Glutamatergic neuron (in vitro differentiated cells): ENCODE measurements at regions not wholly inside any gene's neighbourhood (a gene's known extent, or its start where the extent isn't known, plus 50 kb on each side); places are given as distances from the start of the nearest gene placed in this dataset.
"Not testable (repeated sequence)": the region's sequence is repeated elsewhere in the genome, so short reads cannot be mapped to it uniquely, and the experiment has no call there.

Source experiments
- DNase-seq: peaks from one replicate; pipeline ENCODE4 v3.0.0; 2022
- H3K27ac Mint-ChIP-seq: one replicate; pipeline ENCODE4 v1.8.0; 2020; ENCODE audit warnings: mild to moderate bottlenecking, mixed read lengths, inconsistent platforms; ENCODE audit not compliant: unreplicated experiment
- H3K27me3 Mint-ChIP-seq: one replicate; pipeline ENCODE4 v1.8.0; 2020; ENCODE audit warnings: mild to moderate bottlenecking, moderate library complexity, mixed read lengths, inconsistent platforms; ENCODE audit not compliant: unreplicated experiment
- H3K36me3 Mint-ChIP-seq: one replicate; pipeline ENCODE4 v1.8.0; 2020; ENCODE audit warnings: mild to moderate bottlenecking, mixed read lengths, inconsistent platforms; ENCODE audit not compliant: unreplicated experiment
- H3K4me1 Mint-ChIP-seq: one replicate; pipeline ENCODE4 v1.8.0; 2020; ENCODE audit warnings: mild to moderate bottlenecking, low read depth, mixed read lengths, inconsistent platforms; ENCODE audit not compliant: unreplicated experiment
- H3K4me3 Mint-ChIP-seq: one replicate; pipeline ENCODE4 v1.8.0; 2020; ENCODE audit warnings: mild to moderate bottlenecking, mixed read lengths, inconsistent platforms; ENCODE audit not compliant: unreplicated experiment
- H3K9me3 Mint-ChIP-seq: one replicate; pipeline ENCODE4 v1.8.0; 2020; ENCODE audit warnings: mild to moderate bottlenecking, moderate library complexity, mixed read lengths, inconsistent platforms; ENCODE audit not compliant: unreplicated experiment
- TF ChIP-seq, protein P1 (sequence below): fragments of 200-600 bp; sonication (generic); IDR thresholded peaks from one replicate; pipeline ENCODE4 v1.5.0; 2021; ENCODE audit not compliant: partially characterized antibody, unreplicated experiment

DNA sequence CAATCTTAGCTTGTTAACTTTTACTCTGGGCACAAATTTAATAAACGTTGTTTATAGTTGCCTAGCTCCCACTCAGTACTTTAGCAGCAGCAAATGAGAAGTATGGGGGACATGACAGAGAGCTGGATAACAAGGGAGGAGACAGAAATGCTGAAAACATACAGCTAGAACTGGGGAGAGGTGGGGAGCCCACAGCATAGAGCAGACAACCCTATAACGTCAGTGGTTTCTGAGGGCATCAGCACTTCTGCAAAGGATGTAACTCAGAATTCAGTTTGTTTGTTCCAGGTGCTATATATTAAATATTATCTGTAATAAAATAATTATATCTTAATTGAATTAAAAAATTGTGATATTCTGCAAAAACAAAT lies 1098.7 kb upstream of the FANCL start:
- TF ChIP-seq, protein P1, sequence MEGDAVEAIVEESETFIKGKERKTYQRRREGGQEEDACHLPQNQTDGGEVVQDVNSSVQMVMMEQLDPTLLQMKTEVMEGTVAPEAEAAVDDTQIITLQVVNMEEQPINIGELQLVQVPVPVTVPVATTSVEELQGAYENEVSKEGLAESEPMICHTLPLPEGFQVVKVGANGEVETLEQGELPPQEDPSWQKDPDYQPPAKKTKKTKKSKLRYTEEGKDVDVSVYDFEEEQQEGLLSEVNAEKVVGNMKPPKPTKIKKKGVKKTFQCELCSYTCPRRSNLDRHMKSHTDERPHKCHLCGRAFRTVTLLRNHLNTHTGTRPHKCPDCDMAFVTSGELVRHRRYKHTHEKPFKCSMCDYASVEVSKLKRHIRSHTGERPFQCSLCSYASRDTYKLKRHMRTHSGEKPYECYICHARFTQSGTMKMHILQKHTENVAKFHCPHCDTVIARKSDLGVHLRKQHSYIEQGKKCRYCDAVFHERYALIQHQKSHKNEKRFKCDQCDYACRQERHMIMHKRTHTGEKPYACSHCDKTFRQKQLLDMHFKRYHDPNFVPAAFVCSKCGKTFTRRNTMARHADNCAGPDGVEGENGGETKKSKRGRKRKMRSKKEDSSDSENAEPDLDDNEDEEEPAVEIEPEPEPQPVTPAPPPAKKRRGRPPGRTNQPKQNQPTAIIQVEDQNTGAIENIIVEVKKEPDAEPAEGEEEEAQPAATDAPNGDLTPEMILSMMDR, result no peak
- Mint-ChIP-seq H3K27ac (no peak overlapping the region), H3K4me1 (peaks cover 4% of the 10 kb centered on the region), H3K27me3 (no peaks in the 10 kb centered on the region), H3K36me3 (no peaks in the 10 kb centered on the region), H3K4me3 (no peak overlapping the region), H3K9me3 (no peaks in the 10 kb centered on the region)
- DNase-seq, result no peak

DNA sequence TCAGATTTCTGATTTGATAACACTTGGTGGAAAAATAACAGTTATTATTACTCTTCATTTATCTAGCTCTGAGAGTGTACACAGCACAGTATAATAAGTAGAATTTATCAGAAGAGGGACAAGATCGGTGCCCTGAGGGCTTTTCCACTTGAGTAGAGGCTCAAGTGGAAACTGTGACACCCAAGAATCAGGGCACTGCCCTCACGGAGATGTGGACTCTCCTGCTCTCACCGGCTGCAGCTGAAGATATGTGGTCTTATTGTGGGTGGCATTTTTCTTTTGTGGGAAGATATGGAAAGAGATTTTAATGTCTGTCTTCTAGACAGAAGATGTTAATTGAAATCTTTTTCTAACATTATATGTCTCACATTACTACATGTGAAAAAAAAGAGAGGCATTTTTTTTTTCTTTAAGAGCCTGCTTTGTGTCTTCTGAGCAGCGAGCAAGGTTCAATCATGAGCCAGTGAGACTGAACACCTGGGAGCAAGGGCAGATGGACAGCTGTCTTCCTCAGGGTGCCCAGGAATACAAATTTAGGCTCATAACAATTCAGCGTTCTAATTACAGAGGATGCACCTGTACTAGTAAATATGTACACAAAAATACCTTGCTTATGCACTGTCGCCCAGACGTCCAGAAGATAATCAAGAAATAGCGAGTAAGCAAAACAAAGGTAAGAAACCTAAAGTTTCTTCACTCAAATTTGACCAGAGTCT lies 1098.2 kb upstream of the FANCL start:
- TF ChIP-seq, protein P1, result no peak
- Mint-ChIP-seq H3K4me3 (no peak overlapping the region), H3K27ac (no peak overlapping the region), H3K36me3 (no peaks in the 10 kb centered on the region), H3K9me3 (no peaks in the 10 kb centered on the region), H3K27me3 (no peaks in the 10 kb centered on the region), H3K4me1 (peaks cover 4% of the 10 kb centered on the region)
- no peak for DNase-seq

DNA sequence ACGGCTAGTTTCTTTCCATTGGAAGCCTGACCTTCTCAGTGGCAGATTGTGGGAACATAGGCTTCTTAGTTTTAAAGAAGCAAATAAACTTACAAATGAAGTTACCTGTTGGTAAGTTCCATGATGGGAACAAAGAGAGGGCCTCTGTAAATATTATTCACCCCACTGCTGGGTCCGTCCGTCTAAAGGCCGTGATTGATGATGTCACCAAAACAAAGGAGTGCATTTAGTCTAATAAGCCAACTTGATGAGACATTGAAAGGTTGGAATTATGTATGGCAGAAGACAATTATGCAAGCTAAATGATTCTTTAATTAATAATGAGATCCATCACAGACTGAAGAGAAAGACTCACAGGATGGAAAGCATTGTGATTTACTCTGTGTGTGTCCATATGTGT lies 1091.9 kb upstream of the FANCL start:
- Mint-ChIP-seq H3K4me3 (no peak overlapping the region), H3K4me1 (no peaks in the 10 kb centered on the region), H3K27me3 (no peaks in the 10 kb centered on the region), H3K27ac (no peak overlapping the region), H3K9me3 (no peaks in the 10 kb centered on the region), H3K36me3 (no peaks in the 10 kb centered on the region)
- TF ChIP-seq, protein P1, result no peak
- DNase-seq, result no peak

DNA sequence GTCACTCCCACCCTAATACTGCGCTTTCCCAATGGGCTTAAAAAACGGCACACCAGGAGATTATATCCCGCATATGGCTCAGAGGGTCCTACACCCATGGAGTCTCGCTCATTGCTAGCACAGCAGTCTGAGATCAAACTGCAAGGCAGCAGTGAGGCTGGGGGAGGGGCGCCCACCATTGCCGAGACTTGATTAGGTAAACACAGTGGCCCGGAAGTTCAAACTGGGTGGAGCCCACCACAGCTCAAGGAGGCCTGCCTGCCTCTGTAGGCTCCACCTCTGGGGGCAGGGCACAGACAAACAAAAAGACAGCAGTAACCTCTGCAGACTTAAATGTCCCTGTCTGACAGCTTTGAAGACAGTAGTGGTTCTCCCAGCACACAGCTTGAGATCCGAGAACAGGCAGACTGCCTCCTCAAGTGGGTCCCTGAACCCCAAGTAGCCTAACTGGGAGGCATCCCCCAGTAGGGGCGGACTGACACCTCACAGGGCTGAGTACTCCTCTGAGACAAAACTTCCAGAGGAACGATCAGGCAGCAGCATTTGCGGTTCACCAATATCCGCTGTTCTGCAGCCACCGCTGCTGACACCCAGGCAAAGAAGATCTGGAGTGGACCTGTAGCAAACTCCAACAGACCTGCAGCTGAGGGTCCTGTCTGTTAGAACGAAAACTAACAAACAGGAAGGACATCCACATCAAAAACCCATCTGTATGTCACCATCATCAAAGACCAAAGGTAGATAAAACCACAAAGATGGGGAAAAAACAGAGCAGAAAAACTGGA lies 1085.6 kb upstream of the FANCL start:
- not testable (repeated sequence) for DNase-seq, H3K36me3 Mint-ChIP-seq, H3K4me3 Mint-ChIP-seq, H3K27ac Mint-ChIP-seq, H3K27me3 Mint-ChIP-seq, H3K4me1 Mint-ChIP-seq, H3K9me3 Mint-ChIP-seq

DNA sequence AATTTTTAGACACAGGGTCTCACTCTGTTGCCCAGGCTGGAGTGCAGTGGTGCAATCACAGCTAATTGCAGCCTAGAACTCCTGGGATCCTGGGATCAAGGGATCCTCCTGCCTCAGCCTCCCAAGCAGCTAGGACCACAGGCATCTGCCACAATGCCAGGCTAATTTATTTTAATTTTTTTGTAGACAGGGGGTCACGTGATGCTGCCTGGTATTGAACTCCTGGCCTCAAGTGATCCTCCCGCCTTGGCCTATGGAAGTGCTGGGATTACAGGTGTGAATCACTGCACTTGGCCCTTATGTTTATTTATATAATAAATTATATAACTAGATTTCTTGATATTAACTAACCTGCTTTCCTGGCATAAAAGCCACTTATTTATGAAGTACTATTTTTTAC lies 1081.7 kb upstream of the FANCL start:
- Mint-ChIP-seq H3K36me3 (no peaks in the 10 kb centered on the region), H3K4me1 (no peaks in the 10 kb centered on the region), H3K27me3 (no peaks in the 10 kb centered on the region), H3K9me3 (no peaks in the 10 kb centered on the region), H3K4me3 (no peak overlapping the region), H3K27ac (no peak overlapping the region)
- TF ChIP-seq, protein P1, result no peak
- no peak for DNase-seq
